ENCODE measurements at regions not wholly inside any gene's neighbourhood (a gene's known extent, or its start where the extent isn't known, plus 50 kb on each side); places are given as distances from the start of the nearest gene placed in this dataset.

GRCh38 chr18:29041976-29042375 is 865.0 kb upstream of the CDH2 start:
- H3K27ac ChIP-seq: no peak overlapping the region
- H3K9me3 ChIP-seq: no peaks in the 10 kb centered on the region
- H3K27me3 ChIP-seq: no peaks in the 10 kb centered on the region
- no peak overlapping the region for H3K4me3 ChIP-seq
- ATAC-seq (no peak), DNase-seq (no peak)
- H3K36me3 ChIP-seq: no peaks in the 10 kb centered on the region
- no peaks in the 10 kb centered on the region for H3K4me1 ChIP-seq
- 62% methylated on average over 1 of the region's 1 CpG for WGBS (ENCODE audit: insufficient coverage, low coverage, low lambda C conversion rate, missing lambda C conversion rate)
- intact Hi-C loops (cut with DNase I): no loop called here
- no peak for TF ChIP-seq POLR2A (IDR thresholded peaks at IDR 0.05)
- no peak for TF ChIP-seq CTCF (IDR thresholded peaks at IDR 0.05)

GRCh38 chr18:29034113-29034856 is 857.4 kb upstream of the CDH2 start:
- DNase-seq: no peak
- Histone ChIP-seq H3K4me3 (no peak overlapping the region), H3K27me3 (no peaks in the 10 kb centered on the region), H3K4me1 (no peaks in the 10 kb centered on the region), H3K36me3 (no peaks in the 10 kb centered on the region), H3K27ac (no peak overlapping the region), H3K9me3 (no peaks in the 10 kb centered on the region)
- TF ChIP-seq CTCF (IDR thresholded peaks at IDR 0.05): no peak
- TF ChIP-seq POLR2A (IDR thresholded peaks at IDR 0.05): no peak
- 26% methylated on average over 3 of the region's 3 CpGs for WGBS (ENCODE audit: insufficient coverage, low coverage, low lambda C conversion rate, missing lambda C conversion rate)
- intact Hi-C loops (cut with DNase I): no loop called here
- ATAC-seq: no peak

GRCh38 chr18:29028560-29028959 is 851.6 kb upstream of the CDH2 start:
- Histone ChIP-seq H3K27me3 (no peaks in the 10 kb centered on the region), H3K4me3 (no peak overlapping the region), H3K4me1 (no peaks in the 10 kb centered on the region), H3K9me3 (peaks cover 0 to 5% (median 0%) of the 10 kb centered on the region in 4 donors), H3K36me3 (no peaks in the 10 kb centered on the region), H3K27ac (no peak overlapping the region)
- ATAC-seq (no peak), DNase-seq (no peak)
- 20% methylated on average over 1 of the region's 1 CpG for WGBS (ENCODE audit: insufficient coverage, low coverage, low lambda C conversion rate, missing lambda C conversion rate)
- no peak for TF ChIP-seq POLR2A (IDR thresholded peaks at IDR 0.05)
- no peak for TF ChIP-seq CTCF (IDR thresholded peaks at IDR 0.05)
- intact Hi-C loops (cut with DNase I): no loop called here

GRCh38 chr18:29018976-29019375 is 842.0 kb upstream of the CDH2 start:
- H3K27ac ChIP-seq: no peak overlapping the region
- no peak for DNase-seq
- no peaks in the 10 kb centered on the region for H3K36me3 ChIP-seq
- TF ChIP-seq CTCF (IDR thresholded peaks at IDR 0.05): no peak
- no peak for TF ChIP-seq POLR2A (IDR thresholded peaks at IDR 0.05)
- ATAC-seq: no peak
- no peak overlapping the region for H3K4me3 ChIP-seq
- H3K9me3 ChIP-seq: no peaks in the 10 kb centered on the region
- H3K4me1 ChIP-seq: no peaks in the 10 kb centered on the region
- no peaks in the 10 kb centered on the region for H3K27me3 ChIP-seq
- intact Hi-C loops (cut with DNase I): no loop called here
